ENCODE measurements at regions not wholly inside any gene's neighbourhood (a gene's known extent, or its start where the extent isn't known, plus 50 kb on each side); places are given as distances from the start of the nearest gene placed in this dataset.

GRCh38 chr5:136427426-136427825, 62.1 kb upstream of the TRPC7 start:
- Histone ChIP-seq H3K9ac (no peak overlapping the region), H3K4me3 (no peak overlapping the region), H3K4me2 (no peak overlapping the region), H3K36me3 (no peaks in the 10 kb centered on the region), H4K20me1 (no peaks in the 10 kb centered on the region), H3K27me3 (no peaks in the 10 kb centered on the region), H3K27ac (no peak overlapping the region), H3K4me1 (no peaks in the 10 kb centered on the region), H3K9me3 (replicated peaks in 1 of 11) (no peaks in the 10 kb centered on the region)
- TF ChIP-seq Cebpa-rat (IDR thresholded peaks at IDR 0.05), result no peak

GRCh38 chr5:136425921-136426320, 60.6 kb upstream of the TRPC7 start:
- Histone ChIP-seq H3K4me3 (no peak overlapping the region), H3K4me2 (no peak overlapping the region), H3K9me3 (replicated peaks in 1 of 11) (no peaks in the 10 kb centered on the region), H3K36me3 (no peaks in the 10 kb centered on the region), H3K27ac (no peak overlapping the region), H3K4me1 (no peaks in the 10 kb centered on the region), H4K20me1 (no peaks in the 10 kb centered on the region), H3K27me3 (no peaks in the 10 kb centered on the region), H3K9ac (no peak overlapping the region)
- no peak for TF ChIP-seq Cebpa-rat (IDR thresholded peaks at IDR 0.05)

DNA sequence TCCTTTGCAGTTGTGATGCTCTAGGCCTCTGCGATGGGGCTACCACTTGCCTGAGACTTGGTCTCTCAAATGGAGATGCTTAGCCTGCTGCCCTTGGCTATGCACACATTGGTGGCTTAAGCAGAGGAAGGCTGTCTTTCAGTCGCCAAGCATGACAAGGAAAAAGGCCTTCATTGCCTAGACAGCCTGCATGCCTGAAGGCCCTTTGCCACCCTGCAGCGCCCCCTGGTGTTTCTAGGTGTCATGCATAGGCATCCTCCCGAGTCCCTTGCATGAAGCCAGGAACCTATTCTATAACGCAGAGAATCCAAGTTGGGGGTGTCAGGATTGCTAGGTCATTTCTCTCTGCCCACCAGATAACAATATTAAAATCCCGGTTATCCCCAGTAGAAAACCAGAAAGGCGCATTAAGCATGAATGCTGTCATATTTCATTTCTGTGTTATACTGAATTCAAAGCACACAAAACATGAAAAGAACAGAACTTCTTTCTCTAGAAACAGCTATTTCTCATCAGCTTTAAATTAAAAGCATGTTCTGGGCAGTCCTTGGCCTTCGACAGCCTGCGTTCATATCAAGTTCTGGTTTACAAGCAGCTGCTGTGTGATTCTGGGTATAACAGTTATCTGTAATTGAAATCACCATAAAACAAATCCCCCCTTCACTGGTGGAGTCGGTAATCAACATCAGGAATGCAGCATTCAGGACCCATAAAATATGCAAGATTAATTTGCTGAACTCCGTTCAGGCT, 59.7 kb upstream of the TRPC7 start:
- TF ChIP-seq Cebpa-rat (IDR thresholded peaks at IDR 0.05), result no peak
- Histone ChIP-seq H3K27ac (no peak overlapping the region), H3K27me3 (no peaks in the 10 kb centered on the region), H3K4me3 (no peak overlapping the region), H4K20me1 (no peaks in the 10 kb centered on the region), H3K4me2 (no peak overlapping the region), H3K4me1 (no peaks in the 10 kb centered on the region), H3K36me3 (no peaks in the 10 kb centered on the region), H3K9me3 (replicated peaks in 1 of 11) (no peaks in the 10 kb centered on the region), H3K9ac (no peak overlapping the region)

DNA sequence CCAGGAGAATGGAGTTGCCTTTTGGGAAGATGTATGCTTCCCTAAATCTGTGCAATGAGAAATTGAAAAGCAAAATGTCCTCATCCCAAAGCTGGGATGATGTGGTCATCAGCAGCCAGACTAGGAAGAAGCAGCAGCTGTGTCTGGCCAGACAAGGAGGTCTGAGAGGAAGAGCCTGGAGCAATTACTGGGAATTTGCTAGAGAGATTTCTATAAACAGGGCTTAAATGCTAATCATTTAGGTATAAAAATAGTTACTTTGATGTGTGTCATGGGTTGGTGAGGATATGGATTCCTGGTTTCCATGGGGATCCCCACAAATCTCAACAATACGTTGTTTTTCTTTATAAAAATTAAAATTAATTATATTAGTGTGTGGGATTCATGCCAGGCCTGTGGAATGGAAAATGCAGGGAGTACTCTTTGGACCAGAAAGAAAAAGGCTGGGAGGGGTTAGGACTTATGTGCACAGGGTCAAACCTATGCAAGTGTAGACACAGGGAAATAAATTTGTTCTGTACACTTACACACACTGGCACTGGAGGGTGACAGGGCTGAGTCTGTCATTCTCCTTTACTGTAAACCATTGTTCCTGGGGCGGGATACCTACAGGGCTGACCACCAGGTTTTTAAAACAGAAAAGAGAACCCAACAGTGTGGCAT, 58.7 kb upstream of the TRPC7 start:
- no peaks in the 10 kb centered on the region for H3K36me3 ChIP-seq
- TF ChIP-seq Cebpa-rat (IDR thresholded peaks at IDR 0.05), result no peak

DNA sequence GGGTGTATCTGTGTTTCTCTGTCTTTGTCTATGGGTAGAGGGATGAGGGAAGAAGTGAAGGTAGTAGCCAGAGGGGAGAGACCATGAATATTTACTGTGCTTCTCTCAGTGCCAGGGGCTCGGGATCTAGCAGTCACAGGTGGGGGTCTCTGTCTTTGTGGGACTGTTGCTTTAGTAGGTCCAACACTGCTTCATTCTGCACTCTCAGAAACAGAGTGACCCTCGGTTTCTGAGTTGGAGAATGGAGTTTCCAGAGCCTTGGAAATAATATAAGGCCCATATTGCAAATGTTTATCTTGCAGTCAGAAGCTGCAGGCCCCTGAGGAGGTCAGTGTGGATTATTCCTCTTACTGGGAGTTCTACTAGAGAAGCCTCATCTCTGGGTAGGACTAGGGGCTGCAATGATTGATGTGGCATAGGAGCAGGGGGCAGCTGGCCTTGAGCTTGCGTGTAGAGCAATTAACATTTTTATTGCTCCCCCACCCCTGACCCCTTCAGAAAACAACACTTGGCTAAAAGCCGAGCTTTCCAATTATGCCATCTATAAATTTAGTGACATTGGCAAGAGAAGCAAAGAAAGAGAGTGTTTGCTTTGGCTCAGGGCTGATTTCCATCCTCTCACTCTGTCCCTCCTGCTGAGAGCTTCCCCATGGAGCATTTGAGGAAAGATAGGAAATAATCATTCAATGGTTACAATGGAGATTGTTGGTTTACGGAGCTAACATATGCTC, 55.0 kb upstream of the TRPC7 start:
- H3K27ac ChIP-seq, result no peak overlapping the region
- no peaks in the 10 kb centered on the region for H3K36me3 ChIP-seq
- H3K9me3 ChIP-seq (replicated peaks in 1 of 11), result no peaks in the 10 kb centered on the region
- H3K9ac ChIP-seq, result no peak overlapping the region
- H3K4me3 ChIP-seq, result no peak overlapping the region
- no peaks in the 10 kb centered on the region for H4K20me1 ChIP-seq
- no peak for TF ChIP-seq Cebpa-rat (IDR thresholded peaks at IDR 0.05)
- H3K27me3 ChIP-seq, result no peaks in the 10 kb centered on the region
- H3K4me2 ChIP-seq, result no peak overlapping the region
- H3K4me1 ChIP-seq, result no peaks in the 10 kb centered on the region

More for the DNA sequence above, 58.7 kb upstream of the TRPC7 start:
- Histone ChIP-seq H3K4me1 (no peaks in the 10 kb centered on the region), H3K4me3 (no peak overlapping the region), H3K4me2 (no peak overlapping the region), H3K9me3 (replicated peaks in 1 of 11) (no peaks in the 10 kb centered on the region), H4K20me1 (no peaks in the 10 kb centered on the region), H3K27me3 (no peaks in the 10 kb centered on the region), H3K27ac (no peak overlapping the region), H3K9ac (no peak overlapping the region)

DNA sequence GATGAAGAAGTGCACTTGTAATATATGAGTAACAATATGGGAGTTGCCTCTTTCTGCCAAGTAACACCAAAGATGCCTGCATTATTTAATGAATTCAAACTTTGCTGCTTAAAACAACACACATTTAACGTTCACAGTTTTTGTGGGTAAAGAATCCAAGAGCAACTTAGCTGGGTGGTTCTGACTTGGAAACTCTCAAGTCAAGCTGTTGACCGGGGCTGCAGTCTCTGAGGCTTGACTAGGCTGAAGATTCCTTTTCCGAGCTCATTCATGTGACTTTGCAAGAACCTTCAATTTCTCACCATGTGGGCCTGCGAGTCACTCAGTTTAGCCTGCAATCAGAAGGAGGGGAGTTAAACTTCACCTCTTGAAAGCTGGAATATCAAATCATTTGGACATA, 53.0 kb upstream of the TRPC7 start:
- no peak overlapping the region for H3K9ac ChIP-seq
- no peaks in the 10 kb centered on the region for H3K36me3 ChIP-seq
- no peak overlapping the region for H3K4me3 ChIP-seq
- no peak for TF ChIP-seq Cebpa-rat (IDR thresholded peaks at IDR 0.05)
- H3K27me3 ChIP-seq, result no peaks in the 10 kb centered on the region
- no peak overlapping the region for H3K4me2 ChIP-seq
- H3K27ac ChIP-seq, result no peak overlapping the region
- no peaks in the 10 kb centered on the region for H3K4me1 ChIP-seq
- H4K20me1 ChIP-seq, result no peaks in the 10 kb centered on the region
- H3K9me3 ChIP-seq (replicated peaks in 1 of 11), result no peaks in the 10 kb centered on the region

Data from BLaER1 treated with 17β-estradiol and CSF1 and Interleukin-3, amounts not matched to agents 10 nM and 100 nM (cell line).